ENCODE measurements at regions not wholly inside any gene's neighbourhood (a gene's known extent, or its start where the extent isn't known, plus 50 kb on each side); places are given as distances from the start of the nearest gene placed in this dataset.

DNA sequence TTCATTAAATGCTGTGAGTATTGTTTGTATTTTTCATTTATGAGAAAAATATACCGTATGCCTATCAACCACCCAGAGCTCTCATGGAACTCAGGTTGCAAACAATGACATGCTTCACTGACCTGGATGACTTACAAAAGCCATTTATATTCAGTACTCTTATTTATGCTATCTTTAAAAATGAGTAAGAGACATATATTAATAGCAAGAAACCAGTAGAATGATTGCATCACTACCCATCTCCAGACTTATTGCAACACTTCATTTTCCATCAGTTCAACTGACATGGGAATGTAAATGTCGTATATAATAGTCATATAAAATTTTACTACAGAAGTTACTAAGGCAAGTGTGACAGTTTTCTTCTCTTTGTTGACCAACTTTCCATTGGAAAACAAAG lies 69.1 kb downstream of the OTP start:
- DNase-seq (ENCODE audit: low spot score) (no peak), FAIRE-seq (no peak)

- FAIRE-seq, result no peak
- no peak for DNase-seq (ENCODE audit: low spot score)
Measured at GRCh38 chr5:77568555-77568954, 70.0 kb downstream of the OTP start.

GRCh38 chr5:77568082-77568481 lies 70.4 kb downstream of the OTP start:
- no peak for DNase-seq (ENCODE audit: low spot score)
- no peak for FAIRE-seq

DNA sequence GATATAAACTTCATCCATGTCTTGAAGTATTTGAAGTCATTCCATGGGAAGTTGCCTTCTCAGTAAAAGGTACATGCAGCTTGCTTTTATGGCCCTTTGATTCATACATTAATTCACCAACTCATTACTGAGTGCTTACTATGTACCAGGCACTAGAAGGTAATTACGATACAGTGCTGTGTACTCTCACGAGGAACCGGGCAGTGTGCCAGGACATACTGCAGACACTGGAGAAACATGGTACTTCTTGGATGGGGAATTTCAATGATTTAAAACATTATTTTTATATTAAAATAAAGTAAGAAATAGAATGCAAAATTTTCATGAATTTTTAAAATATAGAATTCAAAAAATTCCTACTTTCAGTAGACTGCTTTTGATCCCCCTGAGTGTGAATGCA lies 71.4 kb upstream of the WDR41 start:
- no peak for FAIRE-seq
- no peak for DNase-seq (ENCODE audit: low spot score)

- FAIRE-seq, result no peak
- DNase-seq (ENCODE audit: low spot score), result no peak
Measured at GRCh38 chr5:77561965-77562364, 69.8 kb upstream of the WDR41 start.

GRCh38 chr5:77560677-77561263 lies 68.7 kb upstream of the WDR41 start:
- FAIRE-seq (no peak), DNase-seq (ENCODE audit: low spot score) (peak; percentile 11)

- no peak for FAIRE-seq
- DNase-seq (ENCODE audit: low spot score), result no peak
Measured at GRCh38 chr5:77558266-77558665, 66.2 kb upstream of the WDR41 start.

- FAIRE-seq (no peak), DNase-seq (ENCODE audit: low spot score) (no peak)
Measured at GRCh38 chr5:77550406-77550805, 58.3 kb upstream of the WDR41 start.

GRCh38 chr5:77545285-77545684 lies 53.2 kb upstream of the WDR41 start:
- FAIRE-seq, result no peak
- DNase-seq (ENCODE audit: low spot score), result no peak

Data from RCC 7860 (cell line).